Stimulated activated CD8-positive, alpha-beta memory T cell treated with anti-CD3 and anti-CD28 coated beads, Interleukin-12 subunit alpha, Interleukin-12 subunit beta, amount 100 ng/mL, for 24 hours (primary cell): ENCODE measurements at regions not wholly inside any gene's neighbourhood (a gene's known extent, or its start where the extent isn't known, plus 50 kb on each side); places are given as distances from the start of the nearest gene placed in this dataset.

Experiments
- DNase-seq: peaks from one replicate; pipeline ENCODE4 v3.0.0-alpha.2; 2020; ENCODE audit errors: extremely low read depth

GRCh38 chr2:239500574-239501550 is 100.0 kb upstream of the HDAC4 start:
- no peak for DNase-seq

GRCh38 chr2:239499726-239500573 is 99.1 kb upstream of the HDAC4 start:
- DNase-seq: no peak

DNA sequence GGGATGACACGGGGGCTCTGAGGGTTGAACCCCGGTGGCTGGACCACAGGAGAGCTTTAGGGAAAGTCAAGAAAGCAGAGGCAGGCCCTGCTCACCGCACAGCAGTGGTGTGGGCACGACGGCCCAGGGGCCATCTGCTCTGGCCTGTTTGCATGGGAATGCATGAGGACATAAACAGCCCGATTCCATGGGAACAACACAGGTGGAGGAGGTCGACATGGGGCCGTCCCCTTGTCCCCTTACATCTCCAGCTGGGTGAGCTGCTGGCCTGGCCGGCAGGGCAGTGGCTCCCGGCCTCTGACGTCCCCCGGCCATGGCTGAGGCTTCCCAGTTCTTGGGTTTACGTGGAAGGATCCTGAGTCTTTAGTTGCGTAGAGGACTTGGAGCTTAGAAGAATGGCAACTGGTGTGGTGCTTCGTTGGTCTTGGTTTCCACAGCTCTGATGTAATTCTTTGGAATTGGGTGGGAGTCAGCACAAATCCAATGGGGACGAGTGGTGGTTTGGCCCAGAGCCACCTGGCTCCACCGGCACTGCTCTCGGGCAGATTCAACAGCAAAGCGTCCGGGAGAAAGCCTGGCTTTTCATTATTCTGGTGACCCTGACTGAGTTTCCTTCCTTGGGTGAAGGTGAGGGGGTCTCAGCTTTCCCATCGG is 98.3 kb upstream of the HDAC4 start:
- DNase-seq: no peak

- no peak for DNase-seq
Measured at GRCh38 chr2:239498576-239498975, 97.8 kb upstream of the HDAC4 start.

DNA sequence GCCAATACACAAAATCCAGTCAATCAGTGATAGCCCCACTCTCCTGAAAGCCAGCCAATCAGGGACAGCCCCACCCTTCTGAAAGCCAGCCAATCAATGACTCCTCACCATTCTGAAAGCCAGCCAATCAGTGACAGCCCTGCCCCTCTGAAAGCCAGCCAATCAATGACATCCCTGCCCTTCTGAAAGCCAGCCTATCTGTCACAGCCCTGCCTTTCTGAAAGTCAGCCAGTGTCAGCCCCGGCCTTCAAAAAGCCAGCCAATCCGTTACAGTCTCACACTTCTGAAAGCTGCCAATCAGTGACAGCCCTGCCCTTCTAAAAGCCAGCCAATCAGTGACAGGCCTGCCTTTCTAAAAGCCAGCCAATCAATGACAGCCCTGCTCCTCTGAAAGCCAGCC is 95.9 kb upstream of the HDAC4 start:
- DNase-seq: no peak

DNA sequence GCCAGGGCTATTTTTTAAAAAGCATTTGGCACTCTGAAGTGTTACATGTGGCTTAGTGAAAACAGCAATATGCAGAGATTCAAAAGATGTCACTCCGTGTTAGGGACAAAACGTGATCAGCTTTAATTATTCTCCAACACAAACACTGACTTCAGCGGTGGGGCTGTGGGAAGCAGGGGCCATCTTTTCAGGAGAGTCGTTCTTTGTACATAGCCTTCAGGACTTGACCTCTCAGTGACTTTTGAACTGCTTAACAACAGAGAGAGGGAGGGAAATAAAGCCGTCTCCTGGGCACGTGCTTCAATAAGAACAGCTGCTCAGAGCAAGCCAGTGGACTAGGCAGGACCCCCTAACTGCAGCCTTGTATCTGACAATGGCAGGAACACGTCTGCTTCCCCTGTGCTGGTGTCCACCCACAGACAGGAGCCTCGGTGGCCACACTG is 95.0 kb upstream of the HDAC4 start:
- DNase-seq: no peak

- DNase-seq: no peak
Measured at GRCh38 chr2:239495175-239495574, 94.4 kb upstream of the HDAC4 start.

GRCh38 chr2:239494578-239494977 is 93.8 kb upstream of the HDAC4 start:
- no peak for DNase-seq

DNA sequence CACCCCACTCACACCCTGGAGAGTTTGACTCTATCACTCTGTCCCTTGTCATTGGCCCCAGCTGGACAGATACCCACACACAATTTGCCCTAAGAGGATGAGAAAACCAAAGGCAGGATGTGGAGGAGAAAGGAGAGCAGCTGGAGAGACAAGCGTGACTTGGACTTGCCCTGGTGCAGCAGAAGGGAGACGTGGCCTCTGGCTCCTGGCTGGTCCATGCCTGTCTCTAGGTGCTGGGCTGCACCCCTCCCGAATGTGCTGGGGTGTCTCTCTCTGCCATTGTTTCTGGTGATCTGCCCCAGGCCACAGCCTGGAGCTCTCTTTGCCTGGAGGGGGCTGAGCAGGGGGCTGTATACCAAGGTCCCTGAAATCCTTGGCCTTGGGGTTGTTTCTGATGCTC is 88.7 kb upstream of the HDAC4 start:
- DNase-seq: no peak

DNA sequence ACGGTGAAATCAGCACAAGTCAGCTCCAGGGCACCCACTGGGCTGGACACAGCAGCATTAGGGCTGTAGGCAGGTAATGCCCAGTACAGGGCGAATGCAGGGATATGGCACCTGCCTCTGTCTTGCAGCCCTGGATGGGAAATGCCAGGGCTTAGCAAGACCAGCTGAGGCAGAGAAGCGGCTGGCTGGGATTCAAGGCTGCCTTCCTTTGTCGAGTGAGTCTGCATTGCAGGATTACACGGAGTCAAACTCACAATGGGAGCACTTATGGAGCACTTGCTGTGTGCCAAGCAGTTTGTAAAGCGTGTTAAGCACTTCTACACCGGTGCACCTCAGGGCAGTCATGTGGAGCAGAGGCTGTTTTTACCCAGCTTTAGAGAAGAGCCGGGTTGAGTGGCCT is 87.3 kb upstream of the HDAC4 start:
- no peak for DNase-seq

DNA sequence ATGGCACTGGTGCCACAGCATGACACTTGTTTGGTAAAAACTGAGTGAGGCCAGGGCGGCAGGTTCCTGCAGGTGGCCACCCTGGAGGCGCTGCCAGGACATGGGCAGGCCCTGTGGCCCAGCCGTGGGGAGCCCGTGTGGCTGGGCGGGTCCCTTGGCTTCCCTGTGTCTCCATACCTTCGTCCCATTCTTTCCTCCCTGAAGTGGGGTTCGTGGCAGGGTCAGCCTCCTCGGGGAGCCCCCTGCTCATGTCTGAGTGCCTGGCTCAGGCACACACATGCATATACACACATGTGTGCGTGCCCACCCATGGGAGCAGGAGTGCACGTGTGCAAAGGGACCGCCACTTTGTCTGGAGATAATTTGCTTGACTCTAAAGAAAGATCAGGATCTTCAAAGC is 86.5 kb upstream of the HDAC4 start:
- DNase-seq: no peak

GRCh38 chr2:239485622-239486021 is 84.8 kb upstream of the HDAC4 start:
- DNase-seq: no peak

DNA sequence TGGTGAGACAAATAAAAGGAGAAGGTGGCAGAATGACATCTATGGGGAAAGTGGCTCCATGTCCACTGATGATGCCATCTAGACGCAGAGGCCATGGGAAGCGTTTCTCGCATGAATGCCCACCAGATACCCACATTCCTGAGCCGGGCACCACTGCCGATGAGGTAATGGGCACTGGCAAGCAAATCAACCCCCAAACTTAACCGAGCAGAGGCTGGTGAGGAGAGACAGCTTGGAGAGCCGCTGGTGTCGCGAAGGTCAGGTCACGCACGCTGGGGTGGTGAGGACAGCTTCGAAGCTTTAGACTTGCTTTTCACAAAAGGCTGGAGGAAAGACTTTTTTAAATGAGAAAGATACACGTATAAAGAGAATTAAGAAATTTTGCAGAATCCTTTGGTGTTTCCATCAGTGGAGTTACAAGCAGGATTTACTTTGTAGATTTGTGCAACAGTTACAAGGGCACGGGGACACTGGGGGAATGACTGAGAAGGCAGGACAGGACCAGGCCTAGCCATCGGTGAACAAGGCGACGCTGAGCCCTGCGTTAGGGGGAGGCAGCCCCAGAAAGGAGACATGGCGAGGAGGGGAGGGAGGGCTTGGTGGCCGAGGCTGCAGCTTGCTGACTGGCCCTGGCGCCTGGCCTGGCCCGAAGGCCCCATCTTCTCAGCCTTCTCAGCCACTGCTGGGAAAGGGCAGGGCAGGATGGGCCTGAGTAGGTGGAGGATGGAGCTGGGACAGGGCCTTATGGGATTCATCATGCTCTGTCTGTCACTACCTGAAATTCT is 83.9 kb upstream of the HDAC4 start:
- DNase-seq: no peak

DNA sequence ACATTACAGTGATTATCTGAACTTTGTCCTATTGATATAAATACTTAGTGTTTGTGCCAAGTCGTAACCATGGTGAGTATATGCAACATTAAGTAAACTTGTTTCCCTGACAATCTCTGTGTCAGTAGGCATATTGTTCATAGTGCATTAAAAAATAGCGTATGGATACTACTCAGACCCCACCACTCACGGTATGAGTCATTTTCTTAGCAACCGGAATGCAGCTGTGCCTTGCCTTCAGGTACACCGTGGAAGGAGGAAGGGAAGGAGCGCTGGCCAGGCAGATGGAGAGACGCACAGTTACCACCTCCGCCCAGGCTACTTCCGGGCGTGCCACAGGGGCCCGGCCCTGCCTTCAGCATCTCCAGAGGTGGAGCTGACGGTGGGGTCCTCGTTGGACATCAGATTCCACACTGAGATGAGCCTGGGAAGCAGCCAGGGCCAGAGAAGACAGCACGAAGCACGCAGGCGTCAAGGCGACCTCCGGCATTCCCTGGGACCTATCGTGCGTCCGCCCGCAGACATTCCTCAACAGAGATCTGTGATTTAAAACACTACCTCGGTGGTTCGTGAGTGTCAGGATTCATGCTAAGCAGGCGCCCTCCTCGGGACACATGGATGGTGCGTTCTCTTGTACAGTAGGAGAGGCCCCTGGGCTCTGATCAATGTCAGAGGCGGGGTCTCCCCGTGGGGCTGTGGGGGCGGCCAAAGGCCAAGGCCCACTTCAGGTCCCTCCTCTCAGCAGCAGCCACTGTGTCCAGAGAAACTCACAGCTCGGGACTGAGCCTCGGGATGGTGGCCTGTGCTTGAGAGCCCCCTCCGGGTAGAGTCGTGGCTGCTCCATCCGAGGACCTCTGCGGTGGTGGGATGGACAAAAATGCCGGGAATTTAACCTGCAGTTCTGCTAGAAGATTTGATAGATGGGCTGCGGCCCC is 82.2 kb upstream of the HDAC4 start:
- DNase-seq: no peak

DNA sequence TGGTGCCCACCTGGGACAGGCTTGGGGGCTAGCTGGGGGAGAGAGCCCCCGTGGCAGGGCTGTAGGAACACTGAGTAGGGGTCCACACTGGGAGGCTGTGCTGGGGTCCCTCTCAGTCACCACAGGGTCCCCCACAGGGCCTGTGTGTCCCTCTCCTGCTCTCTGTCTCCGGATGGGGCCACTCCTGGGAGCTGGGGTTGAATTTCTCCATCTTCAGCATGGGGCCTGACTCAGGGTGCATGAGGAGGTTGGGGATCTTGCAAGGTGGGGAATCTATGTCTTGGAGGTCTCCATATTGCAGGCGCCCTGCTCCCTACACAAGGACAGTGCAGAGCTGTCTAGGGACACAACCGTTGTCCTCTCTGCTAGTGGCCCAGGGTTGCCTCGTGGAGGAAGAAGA is 78.7 kb upstream of the HDAC4 start:
- DNase-seq: no peak

GRCh38 chr2:239477591-239477990 is 76.8 kb upstream of the HDAC4 start:
- no peak for DNase-seq

- DNase-seq: no peak
Measured at GRCh38 chr2:239476757-239477585, 76.2 kb upstream of the HDAC4 start.

DNA sequence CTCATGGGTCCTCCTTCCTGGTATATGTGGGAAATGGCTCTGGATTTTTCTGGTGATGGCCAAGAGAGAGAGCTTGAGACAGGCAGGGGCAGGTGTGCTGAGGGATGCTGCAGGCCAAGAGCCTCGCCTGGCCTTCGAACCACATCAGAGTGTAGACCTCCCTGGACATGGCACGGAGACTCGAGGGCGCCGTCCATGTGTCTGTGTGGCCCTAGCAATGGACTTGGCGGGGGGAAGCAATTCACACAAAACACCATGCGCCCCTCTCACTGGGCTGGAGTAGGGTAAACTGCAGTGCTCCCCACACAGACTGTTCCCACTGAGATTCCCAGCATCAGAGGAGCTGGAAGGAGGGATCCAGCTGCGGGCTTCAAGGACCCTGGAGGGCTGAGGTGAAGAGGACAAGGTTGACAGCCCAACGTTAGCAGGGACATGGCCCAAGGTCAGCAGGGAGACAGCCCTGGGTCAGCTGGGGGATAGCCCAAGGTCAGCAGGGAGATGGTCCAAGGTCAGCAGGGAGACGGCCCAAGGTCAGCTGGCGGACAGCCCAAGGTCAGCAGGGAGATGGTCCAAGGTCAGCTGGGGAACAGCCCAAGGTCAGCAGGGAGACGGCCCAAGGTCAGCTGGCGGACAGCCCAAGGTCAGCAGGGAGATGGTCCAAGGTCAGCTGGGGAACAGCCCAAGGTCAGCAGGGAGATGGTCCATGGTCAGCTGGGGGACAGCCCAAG is 75.4 kb upstream of the HDAC4 start:
- DNase-seq: no peak
